Mucosa of descending colon (tissue), 3 donors: ENCODE measurements at regions not wholly inside any gene's neighbourhood (a gene's known extent, or its start where the extent isn't known, plus 50 kb on each side); places are given as distances from the start of the nearest gene placed in this dataset.

Experiments
- ATAC-seq: fragments of 200-7000 bp; cut with Tn5 transposase; one replicate; pipeline ENCODE4 v1.9.1; 2020; ENCODE audit warnings: mild to moderate bottlenecking, moderate library complexity
- DNase-seq, 3 donors: peaks; one replicate each; pipeline ENCODE4 v3.0.0-alpha.2; 2020
- H3K36me3 ChIP-seq: fragments of 200-600 bp; one replicate; pipeline ENCODE4 v1.8.0; 2021; ENCODE audit warnings: low read depth, mild to moderate bottlenecking
- H3K4me1 ChIP-seq: fragments of 200-600 bp; one replicate; pipeline ENCODE4 v1.8.0; 2021; ENCODE audit warnings: low read depth, mild to moderate bottlenecking
- H3K4me3 ChIP-seq: fragments of 200-600 bp; one replicate; pipeline ENCODE4 v1.8.0; 2021; ENCODE audit warnings: mild to moderate bottlenecking
- H3K9me3 ChIP-seq: fragments of 200-600 bp; one replicate; pipeline ENCODE4 v1.8.0; 2021; ENCODE audit warnings: mild to moderate bottlenecking
- intact Hi-C, 2 donors: fragments of 100-400 bp; cut with DNase I in 1 of 2; cut with micrococcal nuclease in 1 of 2; formaldehyde crosslinking; loops; one replicate each; pipeline versions ENCODE4 v1.11.0 to v1.11.1; 2022; cut with DNase I, micrococcal nuclease
- TF ChIP-seq, protein P1 (sequence below): fragments of 200-600 bp; IDR thresholded peaks from one replicate; pipeline ENCODE4 v1.8.0; 2022; ENCODE audit warnings: antibody characterized with exemption, mild to moderate bottlenecking
- donor health status: DM: no; HTN: no; CAD: no; lungs with moderate emphysema.
- donor health status: DM: no; HTN: no; CAD: no.
- donor health status: DM: no; HTN: yes; CAD: no.

- Histone ChIP-seq H3K36me3 (no peaks in the 10 kb centered on the region), H3K4me1 (no peaks in the 10 kb centered on the region), H3K4me3 (no peak overlapping the region), H3K9me3 (no peaks in the 10 kb centered on the region)
- intact Hi-C loops, result no loop called here
- ATAC-seq (no peak), DNase-seq (no peak)
- TF ChIP-seq, protein P1, sequence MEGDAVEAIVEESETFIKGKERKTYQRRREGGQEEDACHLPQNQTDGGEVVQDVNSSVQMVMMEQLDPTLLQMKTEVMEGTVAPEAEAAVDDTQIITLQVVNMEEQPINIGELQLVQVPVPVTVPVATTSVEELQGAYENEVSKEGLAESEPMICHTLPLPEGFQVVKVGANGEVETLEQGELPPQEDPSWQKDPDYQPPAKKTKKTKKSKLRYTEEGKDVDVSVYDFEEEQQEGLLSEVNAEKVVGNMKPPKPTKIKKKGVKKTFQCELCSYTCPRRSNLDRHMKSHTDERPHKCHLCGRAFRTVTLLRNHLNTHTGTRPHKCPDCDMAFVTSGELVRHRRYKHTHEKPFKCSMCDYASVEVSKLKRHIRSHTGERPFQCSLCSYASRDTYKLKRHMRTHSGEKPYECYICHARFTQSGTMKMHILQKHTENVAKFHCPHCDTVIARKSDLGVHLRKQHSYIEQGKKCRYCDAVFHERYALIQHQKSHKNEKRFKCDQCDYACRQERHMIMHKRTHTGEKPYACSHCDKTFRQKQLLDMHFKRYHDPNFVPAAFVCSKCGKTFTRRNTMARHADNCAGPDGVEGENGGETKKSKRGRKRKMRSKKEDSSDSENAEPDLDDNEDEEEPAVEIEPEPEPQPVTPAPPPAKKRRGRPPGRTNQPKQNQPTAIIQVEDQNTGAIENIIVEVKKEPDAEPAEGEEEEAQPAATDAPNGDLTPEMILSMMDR, result no peak
Observed at GRCh38 chr22:47612311-47612910, 850.0 kb downstream of the TBC1D22A start.

GRCh38 chr22:47610764-47611163, 848.3 kb downstream of the TBC1D22A start:
- TF ChIP-seq, protein P1, result no peak
- ATAC-seq, result no peak
- DNase-seq, result no peak
- Histone ChIP-seq H3K4me3 (no peak overlapping the region), H3K4me1 (no peaks in the 10 kb centered on the region), H3K9me3 (no peaks in the 10 kb centered on the region), H3K36me3 (no peaks in the 10 kb centered on the region)
- intact Hi-C loops, result no loop called here

GRCh38 chr22:47610281-47610680, 847.8 kb downstream of the TBC1D22A start:
- H3K4me3 ChIP-seq, result no peak overlapping the region
- ATAC-seq, result no peak
- intact Hi-C loops, result no loop called here

DNA sequence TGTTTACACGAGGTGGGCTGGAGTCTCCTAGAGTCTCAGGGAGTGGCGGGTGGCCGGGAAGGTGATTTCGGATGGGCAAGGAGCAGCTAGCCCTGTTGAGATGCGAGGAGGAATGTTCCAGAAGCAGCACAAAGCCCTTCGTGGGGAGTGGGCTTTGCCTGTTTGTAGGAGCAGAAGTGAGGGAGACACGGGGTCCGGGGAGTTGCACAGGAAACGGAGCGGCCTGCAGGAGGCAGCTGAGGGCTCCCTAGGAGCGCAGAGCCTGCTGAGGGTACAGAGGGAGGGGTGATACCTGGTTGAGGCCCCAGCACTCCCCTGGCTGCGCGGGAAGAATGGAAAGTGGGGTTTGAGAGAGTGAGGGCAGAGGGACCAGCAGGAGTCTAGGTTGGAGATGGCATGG, 847.2 kb downstream of the TBC1D22A start:
- Histone ChIP-seq H3K36me3 (no peaks in the 10 kb centered on the region), H3K4me3 (no peak overlapping the region), H3K4me1 (no peaks in the 10 kb centered on the region), H3K9me3 (no peaks in the 10 kb centered on the region)
- intact Hi-C loops, result no loop called here
- TF ChIP-seq, protein P1, result no peak
- no peak for ATAC-seq
- no peak for DNase-seq

More at GRCh38 chr22:47610281-47610680, 847.8 kb downstream of the TBC1D22A start:
- Histone ChIP-seq H3K4me1 (no peaks in the 10 kb centered on the region), H3K9me3 (no peaks in the 10 kb centered on the region), H3K36me3 (no peaks in the 10 kb centered on the region)
- DNase-seq, result no peak
- TF ChIP-seq, protein P1, result no peak

GRCh38 chr22:47608421-47608820, 846.0 kb downstream of the TBC1D22A start:
- Histone ChIP-seq H3K9me3 (no peaks in the 10 kb centered on the region), H3K4me1 (no peaks in the 10 kb centered on the region), H3K4me3 (no peak overlapping the region), H3K36me3 (no peaks in the 10 kb centered on the region)
- intact Hi-C loops, result no loop called here
- no peak for DNase-seq
- ATAC-seq, result no peak
- TF ChIP-seq, protein P1, result no peak

- Histone ChIP-seq H3K4me1 (no peaks in the 10 kb centered on the region), H3K9me3 (no peaks in the 10 kb centered on the region), H3K4me3 (no peak overlapping the region), H3K36me3 (no peaks in the 10 kb centered on the region)
- intact Hi-C loops, result no loop called here
- TF ChIP-seq, protein P1, result no peak
- DNase-seq (no peak), ATAC-seq (no peak)
Observed at GRCh38 chr22:47607486-47607885, 845.0 kb downstream of the TBC1D22A start.
